GM19455 (cell line): ENCODE measurements at regions not wholly inside any gene's neighbourhood (a gene's known extent, or its start where the extent isn't known, plus 50 kb on each side); places are given as distances from the start of the nearest gene placed in this dataset.
"Not testable (repeated sequence)": the region's sequence is repeated elsewhere in the genome, so short reads cannot be mapped to it uniquely, and the experiment has no call there.

Experiments
- ATAC-seq: cut with Tn5 transposase; IDR thresholded peaks from one replicate; pipeline ENCODE4 v1.9.1; 2021; ENCODE audit not compliant: unreplicated experiment

DNA sequence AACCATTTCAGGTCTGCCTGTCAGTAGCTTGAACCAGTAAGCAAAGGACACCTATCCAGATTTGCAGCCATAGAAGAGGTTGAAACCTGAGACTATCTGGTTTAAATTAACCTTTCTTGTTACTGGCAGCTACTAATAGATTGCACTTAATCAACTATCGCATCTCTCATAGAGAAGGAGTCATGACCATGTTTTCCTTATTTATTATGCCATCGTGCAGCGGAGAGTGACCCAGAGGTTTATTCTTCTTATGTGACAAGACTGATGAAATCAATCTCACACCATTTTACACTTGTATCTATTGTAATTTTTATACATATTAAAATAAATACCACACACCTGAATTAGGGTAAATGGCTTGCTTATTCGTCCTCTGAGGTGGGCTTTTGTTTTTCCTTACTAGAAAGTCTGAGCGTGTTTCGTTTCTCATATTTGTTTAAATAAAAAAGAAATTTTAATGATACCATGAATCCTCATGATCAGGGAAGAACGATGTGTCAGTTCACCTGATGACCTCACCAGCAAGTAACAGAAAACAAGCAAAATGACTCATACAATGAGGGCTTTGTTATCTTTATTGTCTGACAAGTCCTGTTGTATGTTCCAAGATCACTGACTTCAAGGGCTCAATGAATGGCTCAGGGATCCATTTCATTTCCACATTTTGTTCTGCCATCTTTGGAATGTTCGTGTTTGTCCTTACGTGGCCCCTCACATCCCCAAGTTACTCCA, 379.5 kb upstream of the DPH6 start:
- no peak for ATAC-seq

DNA sequence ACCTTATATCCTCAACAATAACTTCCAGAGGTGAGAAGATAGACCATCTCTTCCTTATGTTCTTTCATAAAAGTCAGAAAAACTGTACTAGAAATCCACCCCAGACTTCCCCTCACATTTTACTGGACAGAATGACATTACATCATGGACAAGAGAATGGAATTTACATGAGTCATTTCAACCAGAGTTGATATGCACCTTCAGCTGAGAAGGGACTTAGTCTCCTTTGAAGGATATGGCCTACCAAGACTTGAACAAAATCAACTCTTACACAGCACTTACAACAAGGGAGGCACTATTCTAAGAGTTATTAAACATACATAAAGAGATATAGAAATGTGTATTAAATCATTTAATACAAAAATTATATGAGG, 380.0 kb upstream of the DPH6 start:
- no peak for ATAC-seq

DNA sequence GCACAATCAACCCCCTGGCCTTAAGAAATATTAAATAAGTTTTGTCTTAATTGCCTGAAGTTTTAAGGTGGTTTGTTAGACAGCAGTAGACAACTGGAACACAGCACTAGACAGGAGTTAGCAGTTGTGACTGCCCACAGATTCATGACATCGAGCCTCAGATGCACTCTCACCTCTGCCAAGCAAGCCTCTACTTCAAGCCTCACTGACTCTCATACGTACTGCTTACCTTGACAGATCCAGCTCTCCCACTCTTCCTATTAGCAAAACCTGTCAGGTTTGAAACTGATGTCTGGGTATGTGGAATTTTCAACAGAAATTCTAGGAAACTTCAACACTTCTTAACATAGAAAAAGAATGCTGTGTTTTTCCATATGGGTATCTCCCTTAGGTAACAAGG, 382.9 kb upstream of the DPH6 start:
- no peak for ATAC-seq

DNA sequence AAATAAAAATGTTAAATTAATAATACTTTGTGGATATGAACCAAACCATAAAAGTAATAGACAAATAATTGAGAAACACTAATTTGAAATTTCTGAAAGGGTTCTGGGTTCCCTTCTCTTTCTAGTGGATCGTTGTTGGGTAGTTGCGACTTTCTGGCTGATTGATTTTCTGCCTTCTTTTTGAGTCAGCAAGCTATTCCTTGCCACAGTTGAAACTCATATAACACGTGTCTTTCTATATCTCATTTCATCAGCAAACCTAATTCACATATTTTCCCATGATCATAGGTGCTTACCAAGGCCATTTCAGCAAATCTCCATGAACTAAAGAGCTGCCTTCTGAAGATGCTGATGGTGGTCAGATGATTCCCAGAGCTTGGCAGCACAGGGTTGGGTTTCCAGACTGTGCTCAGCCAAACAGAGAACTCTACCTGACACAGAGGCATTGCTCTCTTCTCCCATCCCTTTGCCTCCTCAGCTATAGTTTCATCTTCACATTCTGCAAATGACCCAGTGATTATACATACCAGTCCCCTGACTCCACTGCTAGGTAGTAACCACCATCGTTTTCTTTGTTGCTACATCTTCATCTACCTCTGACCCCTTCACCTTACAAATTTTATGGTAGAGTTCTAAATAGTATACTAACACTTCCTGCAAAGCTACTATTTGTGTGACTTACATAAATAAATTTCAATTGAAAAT, 383.9 kb upstream of the DPH6 start:
- peak; percentile 70 for ATAC-seq

DNA sequence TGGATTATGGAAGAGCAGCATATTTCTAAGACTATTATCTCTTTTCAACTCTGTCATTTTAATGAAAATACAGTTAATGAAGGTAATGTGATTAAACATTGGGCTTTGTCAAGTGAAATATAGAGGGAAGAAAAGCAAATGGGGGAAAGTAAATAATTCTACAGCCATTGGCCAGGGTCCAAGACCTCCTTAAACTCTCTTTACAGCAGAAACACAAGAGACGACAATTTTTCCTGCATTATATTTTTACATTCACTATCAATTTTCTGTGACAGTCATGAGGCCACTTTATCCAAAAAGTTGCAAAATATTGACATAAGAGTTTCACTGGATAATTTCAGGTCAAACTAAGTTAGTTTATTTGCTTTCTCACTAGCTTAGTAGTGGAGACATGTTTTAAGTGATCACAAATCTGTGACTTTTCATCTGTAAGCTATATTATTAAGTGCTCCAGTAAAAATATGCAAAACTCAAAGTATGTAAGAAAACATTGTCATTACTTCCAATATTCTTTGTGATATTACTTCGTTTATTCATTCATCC, 385.9 kb upstream of the DPH6 start:
- no peak for ATAC-seq

DNA sequence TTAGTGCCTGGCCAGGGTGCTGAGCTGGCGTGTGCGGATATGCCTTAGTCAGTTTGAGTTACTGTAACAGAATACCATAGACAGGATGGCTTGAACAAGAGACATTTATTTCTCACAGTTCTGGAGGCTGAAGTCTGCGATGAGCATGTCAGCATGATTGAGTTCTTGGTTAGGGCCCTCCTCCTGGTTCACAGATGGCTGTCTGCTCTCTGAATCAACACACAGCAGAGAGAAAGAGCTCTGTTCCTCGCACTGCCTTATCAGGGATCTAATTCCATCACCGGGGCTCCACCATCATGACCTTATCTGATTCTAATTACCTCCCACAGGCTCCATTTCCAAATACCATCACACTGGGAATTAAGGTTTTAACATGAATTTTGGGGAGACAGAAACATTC, 386.6 kb upstream of the DPH6 start:
- ATAC-seq = no peak

DNA sequence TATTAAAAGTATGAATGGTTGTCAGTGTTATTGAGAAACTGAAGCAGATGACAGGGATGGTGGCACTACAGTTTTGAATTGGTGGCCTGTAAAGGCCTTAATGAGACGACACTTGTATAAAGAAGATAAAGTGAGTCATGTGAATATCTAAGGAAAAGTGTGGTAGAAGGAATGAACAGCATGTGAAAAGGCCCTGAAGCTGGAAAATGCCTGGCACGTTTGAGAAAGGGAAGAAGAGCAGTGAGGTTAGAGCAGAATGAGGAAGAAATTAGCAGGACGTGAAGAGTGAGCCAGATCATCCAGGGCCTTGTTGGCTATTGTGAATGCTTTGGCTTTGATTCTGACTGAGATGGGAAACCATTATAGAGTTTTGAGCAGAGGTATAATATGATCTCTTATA, 387.6 kb upstream of the DPH6 start:
- no peak for ATAC-seq

DNA sequence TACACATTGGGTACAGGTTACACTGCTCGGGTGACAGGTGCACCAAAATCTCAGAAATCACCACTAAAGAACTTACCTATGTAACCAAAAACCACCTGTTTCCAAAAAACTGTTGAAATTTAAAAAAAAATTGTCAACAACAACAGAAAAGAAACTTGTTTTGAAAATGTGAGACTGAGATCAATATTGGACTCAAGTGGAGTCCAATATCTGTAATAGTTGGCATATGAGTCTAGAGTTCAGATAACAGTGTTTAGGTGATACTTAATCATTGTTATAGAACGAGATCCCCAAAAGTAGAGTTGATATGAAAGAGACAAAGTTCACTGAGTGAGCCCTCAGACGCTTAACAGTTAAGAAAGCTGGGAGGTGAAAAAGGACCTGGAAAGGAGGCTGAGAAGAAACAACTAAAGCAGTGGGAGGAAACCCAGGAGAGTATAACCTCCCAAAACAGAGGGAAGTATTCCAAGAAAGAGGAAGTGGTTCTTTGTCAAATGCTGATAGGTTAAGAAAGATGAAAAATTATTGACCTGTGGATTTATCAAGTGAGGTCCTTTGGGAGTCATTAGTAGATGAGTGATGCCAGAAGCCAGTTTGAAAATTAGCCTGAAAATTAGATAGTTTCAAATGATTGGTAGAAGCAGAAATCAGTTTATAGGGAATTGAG, 388.6 kb upstream of the DPH6 start:
- ATAC-seq = no peak

DNA sequence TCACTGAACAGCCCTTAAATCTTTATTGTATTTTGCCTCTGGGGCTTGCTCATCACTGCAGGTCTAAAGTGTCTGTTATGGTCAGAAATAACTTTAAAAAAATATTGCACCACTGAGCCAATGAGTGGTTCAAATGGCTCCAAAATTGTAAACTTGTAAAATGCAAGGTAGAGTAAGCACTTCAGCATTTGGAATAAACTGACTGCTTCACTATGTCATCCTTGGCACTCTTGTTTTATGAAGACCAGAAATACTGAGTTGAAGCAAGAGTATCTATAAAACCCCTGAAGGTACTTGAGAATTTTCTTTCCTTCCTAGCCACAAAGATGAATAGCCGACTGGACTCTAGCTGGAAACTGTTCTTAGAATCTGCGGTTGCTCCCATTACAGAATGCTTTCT, 390.3 kb upstream of the DPH6 start:
- ATAC-seq = no peak

DNA sequence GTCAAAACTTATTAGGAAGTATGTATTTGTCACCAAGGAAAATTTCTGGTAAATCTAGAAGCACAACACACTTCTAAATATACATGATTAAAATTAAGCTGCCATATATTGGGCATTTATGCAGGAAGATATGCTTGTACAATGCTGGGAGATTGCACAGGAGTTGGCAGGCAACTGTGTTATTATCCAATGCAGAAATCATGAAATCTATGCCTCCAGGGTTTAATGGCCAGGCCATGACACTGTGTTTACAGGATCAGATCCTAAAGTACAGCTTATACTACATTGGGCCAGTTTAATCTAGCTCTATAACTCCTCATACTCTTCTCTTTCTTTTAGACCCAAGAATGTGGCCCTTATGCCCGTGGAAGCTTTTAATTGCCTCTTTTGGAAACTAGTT, 391.4 kb upstream of the DPH6 start:
- no peak for ATAC-seq

DNA sequence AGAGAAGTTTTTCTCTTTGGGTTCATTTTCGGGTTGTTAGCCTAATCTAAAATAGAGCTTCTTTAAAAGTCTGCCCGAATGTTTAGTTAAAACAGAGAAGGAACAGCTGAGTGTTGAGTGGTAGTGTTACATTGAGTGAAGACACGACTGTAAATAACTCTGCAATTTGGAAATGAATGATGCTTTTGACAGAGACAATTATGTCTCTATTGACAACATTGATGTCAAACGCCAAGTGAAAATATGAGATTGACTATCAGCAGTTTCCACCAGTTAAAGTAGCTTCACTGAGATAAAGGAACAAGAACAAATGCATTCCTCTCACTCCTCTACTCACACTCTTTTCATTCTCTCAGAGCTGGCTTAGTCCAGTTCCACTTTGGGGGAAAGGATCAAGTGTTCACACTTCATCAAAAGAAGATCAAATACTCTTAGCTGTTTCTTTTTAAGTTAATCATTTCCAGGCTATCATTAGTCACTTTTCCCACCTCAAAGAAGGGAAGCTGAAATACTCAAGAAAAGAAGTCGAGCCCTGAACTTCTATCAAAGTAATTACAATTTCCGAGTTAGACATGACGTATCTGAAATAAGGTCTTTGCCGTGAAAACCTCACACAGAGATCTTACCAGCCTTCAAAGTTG, 399.1 kb upstream of the DPH6 start:
- ATAC-seq = no peak

DNA sequence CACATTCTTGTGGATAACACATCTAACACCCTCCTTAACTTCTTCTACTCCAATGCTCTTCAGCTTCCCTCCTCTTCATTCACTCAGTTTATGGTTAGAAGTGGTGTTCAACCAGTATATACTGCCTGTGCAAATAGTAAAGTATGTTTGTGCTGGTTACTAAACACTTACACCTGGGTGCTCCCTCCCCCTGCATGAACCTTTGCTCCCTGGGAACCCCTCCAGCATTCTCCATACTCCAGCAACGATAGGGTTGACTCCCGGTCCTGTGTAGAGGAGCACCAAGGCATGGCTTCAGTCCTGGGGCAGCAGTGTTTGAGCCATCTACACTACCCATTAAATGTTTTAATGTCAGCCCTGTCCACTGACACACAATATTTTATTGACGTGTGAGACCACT, 407.5 kb upstream of the DPH6 start:
- no peak for ATAC-seq

DNA sequence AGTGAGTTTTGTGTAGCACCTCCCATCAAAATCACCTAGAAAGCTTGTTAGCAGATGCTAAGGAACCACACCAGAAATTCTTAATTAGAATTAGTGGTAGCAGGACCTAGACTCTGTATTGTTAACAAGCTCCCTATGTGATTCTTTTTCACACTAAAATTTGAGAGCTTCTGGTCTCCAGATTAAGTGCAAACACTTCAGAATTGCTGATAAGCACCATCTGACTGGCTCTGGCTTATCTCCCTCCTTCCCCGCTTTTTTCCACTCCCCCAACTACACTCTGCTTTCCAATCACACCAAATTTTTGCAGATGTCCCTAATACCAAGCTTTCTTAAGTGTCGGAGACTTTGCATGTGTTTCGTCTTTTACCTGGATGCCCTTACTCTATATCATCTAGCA, 410.1 kb upstream of the DPH6 start:
- no peak for ATAC-seq

DNA sequence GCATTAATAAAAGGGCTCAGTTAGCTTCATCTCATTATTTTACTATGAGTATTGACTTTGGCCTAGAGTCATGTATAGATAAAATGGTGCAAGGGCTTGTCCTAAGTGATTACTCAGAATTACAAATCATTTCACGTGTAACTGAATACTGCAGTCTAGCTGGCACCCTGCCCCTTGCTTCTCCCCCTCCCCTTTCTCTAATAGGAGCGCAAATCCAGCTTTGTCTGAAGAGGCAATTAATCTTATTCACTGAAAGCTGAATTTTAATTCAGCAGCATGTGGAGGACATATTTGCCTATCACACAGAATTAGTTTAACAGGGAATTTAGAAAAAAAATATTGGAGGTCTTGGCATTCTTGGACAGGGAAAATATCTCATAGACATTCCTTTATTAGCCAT, 412.1 kb upstream of the DPH6 start:
- ATAC-seq = no peak

DNA sequence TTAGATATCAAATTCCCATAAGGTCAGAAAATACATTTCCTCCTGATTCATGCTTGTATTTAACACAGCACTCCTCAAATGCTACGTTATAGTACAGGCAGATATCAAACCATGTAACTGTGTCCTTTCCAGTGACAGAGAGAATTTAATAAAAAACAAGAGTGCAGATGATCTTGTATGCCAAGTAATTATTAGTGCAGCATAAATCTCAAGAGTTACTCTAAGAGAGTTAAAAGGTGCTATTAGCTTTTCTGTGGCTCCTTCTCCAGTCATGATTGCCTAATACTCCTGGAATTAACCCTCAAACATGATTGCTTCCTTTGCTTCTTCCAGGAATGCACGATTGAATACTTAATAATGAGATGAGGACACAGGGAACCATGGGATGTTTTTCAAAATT, 413.0 kb upstream of the DPH6 start:
- no peak for ATAC-seq

DNA sequence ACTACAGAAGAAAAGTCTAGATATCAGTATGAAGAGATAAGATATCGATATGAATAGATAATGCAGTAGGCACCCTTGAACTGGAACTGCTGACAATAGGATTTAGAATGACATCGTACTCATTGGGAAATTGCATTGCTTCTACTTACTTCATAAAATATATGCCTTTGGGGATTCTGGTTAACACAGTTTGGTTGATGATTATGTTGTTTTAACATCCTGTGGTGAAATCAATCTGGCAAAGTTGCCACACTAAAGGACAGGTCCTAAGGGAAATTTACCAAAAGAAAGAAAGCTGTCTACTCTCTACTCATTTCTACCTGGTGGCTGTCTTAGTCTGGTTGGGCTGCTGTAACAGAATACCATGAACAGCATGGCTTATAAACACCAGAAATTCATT, 417.4 kb upstream of the DPH6 start:
- ATAC-seq = no peak

DNA sequence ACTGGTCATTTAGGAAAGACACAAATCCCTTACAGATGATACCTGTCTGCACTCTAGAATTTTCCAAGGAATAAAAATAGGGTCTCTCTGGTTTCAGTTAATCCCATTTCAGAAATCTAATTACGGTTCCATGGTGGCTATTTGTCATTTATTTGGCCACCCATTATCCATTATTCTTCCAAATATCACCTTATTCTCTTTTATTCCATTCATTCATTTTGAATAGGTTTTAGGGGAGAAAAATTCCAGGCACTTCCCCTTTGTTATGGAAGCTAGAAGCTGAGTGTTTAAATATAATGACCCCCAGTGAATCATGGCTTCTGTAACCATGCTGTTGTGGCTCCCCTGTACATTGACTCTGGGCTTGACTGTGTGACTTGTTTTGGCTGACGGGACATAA, 420.8 kb upstream of the DPH6 start:
- ATAC-seq = no peak

DNA sequence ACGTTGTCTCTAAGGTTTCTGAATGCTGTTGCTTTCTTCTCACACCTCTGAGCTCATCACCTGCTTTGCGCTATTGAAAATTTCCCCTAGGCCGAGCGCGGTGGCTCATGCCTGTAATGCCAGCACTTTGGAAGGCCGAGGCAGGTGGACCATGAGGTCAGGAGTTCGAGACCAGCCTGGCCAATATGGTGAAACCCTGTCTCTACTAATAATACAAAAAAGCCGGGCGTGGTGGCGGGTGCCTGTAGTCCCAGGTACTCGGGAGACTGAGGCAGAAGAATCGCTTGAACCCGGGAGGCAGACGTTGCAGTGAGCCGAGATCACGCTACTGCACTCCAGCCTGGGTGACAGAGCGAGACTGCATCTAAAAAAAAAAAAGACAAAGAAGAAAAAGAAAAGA, 422.0 kb upstream of the DPH6 start:
- not testable (repeated sequence) for ATAC-seq

DNA sequence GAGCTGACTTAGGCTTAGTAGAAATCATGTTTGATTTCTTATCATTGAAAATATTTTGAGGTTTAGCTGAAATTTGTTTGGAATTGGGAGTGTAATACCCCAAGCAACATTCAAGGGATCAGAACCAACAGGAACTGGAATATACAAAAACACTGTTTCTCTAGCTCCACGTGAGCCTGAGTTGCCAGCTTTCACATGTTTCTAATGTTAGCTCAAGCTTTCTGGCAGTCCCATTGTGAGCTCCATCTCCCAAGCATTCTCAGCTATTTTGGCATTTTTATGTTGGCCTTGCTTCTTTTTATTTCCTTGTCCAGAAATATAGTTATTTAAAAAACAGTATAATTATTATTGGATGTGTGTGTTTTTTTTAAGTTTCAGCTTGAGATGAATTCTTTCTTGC, 427.1 kb upstream of the DPH6 start:
- no peak for ATAC-seq

DNA sequence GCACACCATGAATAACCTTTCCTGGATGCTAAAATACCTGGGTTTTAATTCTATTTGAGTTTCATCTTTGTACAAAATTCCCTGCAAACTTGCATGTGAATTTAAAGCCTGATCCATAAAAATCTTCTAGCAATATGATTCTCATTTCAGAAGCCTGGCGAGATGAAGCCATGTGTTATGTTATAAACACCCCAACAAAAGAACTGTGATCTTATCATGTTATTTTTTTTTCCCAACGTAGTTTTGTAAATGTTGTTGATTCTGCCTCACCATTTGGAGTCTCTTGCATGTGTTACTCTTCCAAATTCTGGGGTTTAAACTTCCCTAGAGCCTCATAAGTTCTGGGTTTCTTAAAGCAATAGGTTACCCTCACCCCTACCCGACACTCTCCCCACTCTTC, 428.1 kb upstream of the DPH6 start:
- ATAC-seq = no peak

DNA sequence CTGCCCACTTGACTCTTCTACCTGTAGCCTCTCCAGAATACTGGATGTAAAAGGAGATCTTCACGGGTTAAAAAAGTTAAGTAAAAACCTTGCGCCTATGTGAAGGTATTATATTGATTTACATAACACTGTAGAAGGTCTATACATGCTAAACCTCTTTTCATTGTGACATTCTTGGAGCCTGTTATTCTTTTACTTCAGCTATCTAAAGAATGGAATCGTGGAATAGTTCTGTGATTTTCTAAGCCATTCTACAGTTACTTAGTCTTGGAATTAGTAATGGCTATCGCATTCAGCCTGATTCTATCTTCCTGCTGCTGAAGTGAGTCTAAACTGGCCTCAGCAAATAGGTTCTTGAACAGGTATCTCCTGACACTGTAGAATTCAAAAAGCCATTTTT, 430.0 kb upstream of the DPH6 start:
- no peak for ATAC-seq

DNA sequence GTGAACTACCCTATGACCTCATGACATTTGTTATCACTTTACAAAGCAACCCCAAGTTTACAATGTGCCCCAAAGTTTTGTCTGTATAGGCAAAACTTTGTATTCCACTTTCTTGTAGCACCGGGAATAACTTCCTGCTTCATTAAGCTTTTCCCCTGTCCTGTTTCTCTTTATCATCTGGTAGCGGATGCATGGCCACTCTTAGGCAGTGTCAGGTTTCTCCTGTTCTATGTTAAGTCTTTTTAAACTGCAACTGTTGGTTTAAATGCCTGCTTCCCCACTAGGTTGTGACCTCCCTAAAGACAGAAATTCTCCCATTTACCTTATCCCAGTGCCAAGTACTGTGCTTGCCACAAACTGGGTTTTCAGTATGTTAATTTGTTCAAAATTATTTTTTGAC, 433.6 kb upstream of the DPH6 start:
- ATAC-seq = no peak
